Fibroblast of peridontal ligament (primary cell): ENCODE measurements at regions not wholly inside any gene's neighbourhood (a gene's known extent, or its start where the extent isn't known, plus 50 kb on each side); places are given as distances from the start of the nearest gene placed in this dataset.

Experiments used
- DNase-seq: peaks from one replicate; pipeline ENCODE4 v3.0.0-alpha.2; 2010; ENCODE audit errors: extremely low read depth

- DNase-seq = no peak
Observed at GRCh38 chr9:135308821-135309762, 170.5 kb upstream of the PPP1R26 start.

GRCh38 chr9:135309763-135310125, 169.8 kb upstream of the PPP1R26 start:
- DNase-seq = no peak

- no peak for DNase-seq
Observed at GRCh38 chr9:135310134-135310533, 169.4 kb upstream of the PPP1R26 start.

GRCh38 chr9:135315572-135315971, 164.0 kb upstream of the PPP1R26 start:
- no peak for DNase-seq

GRCh38 chr9:135320331-135320730, 159.3 kb upstream of the PPP1R26 start:
- no peak for DNase-seq

GRCh38 chr9:135320943-135321342, 158.6 kb upstream of the PPP1R26 start:
- DNase-seq = no peak

- DNase-seq = no peak
Observed at GRCh38 chr9:135321580-135321979, 158.0 kb upstream of the PPP1R26 start.

GRCh38 chr9:135324329-135324728, 155.3 kb upstream of the PPP1R26 start:
- no peak for DNase-seq

- no peak for DNase-seq
Observed at GRCh38 chr9:135326141-135326540, 153.4 kb upstream of the PPP1R26 start.

GRCh38 chr9:135326633-135327152, 152.9 kb upstream of the PPP1R26 start:
- DNase-seq = no peak

- no peak for DNase-seq
Observed at GRCh38 chr9:135328485-135329417, 150.8 kb upstream of the PPP1R26 start.

- no peak for DNase-seq
Observed at GRCh38 chr9:135329571-135330306, 149.8 kb upstream of the PPP1R26 start.

- DNase-seq = no peak
Observed at GRCh38 chr9:135330307-135330631, 149.3 kb upstream of the PPP1R26 start.

- no peak for DNase-seq
Observed at GRCh38 chr9:135330685-135331590, 148.6 kb upstream of the PPP1R26 start.

GRCh38 chr9:135332516-135332915, 147.1 kb upstream of the PPP1R26 start:
- no peak for DNase-seq

- DNase-seq = no peak
Observed at GRCh38 chr9:135332979-135333748, 146.4 kb upstream of the PPP1R26 start.

- no peak for DNase-seq
Observed at GRCh38 chr9:135334953-135335460, 144.6 kb upstream of the PPP1R26 start.

GRCh38 chr9:135335691-135336181, 143.8 kb upstream of the PPP1R26 start:
- DNase-seq = no peak

- no peak for DNase-seq
Observed at GRCh38 chr9:135336722-135337527, 142.7 kb upstream of the PPP1R26 start.
